HL-60 (cell line): ENCODE measurements at regions not wholly inside any gene's neighbourhood (a gene's known extent, or its start where the extent isn't known, plus 50 kb on each side); places are given as distances from the start of the nearest gene placed in this dataset.

Experiments
- DNase-seq, 2 experiments: peaks; one replicate each; pipeline ENCODE4 v3.0.0-alpha.2; 2010 to 2020; ENCODE audit warnings: low read depth in 1 of 2, low spot score in 1 of 2
- H3K27ac ChIP-seq: fragments of 250-450 bp; sonication (Bioruptor Pico); replicated peaks from 2 replicates; pipeline ENCODE4 v1.5.1; 2020; ENCODE audit warnings: mild to moderate bottlenecking, moderate library complexity
- H3K27me3 ChIP-seq: fragments of 250-450 bp; sonication (Bioruptor Pico); 2 replicates; pipeline ENCODE4 v1.5.1; 2021; ENCODE audit warnings: mild to moderate bottlenecking, moderate library complexity; ENCODE audit not compliant: insufficient read depth, poor library complexity, severe bottlenecking
- H3K4me3 ChIP-seq: replicated peaks from 2 replicates; pipeline ENCODE4 v1.5.1; 2011; ENCODE audit warnings: mild to moderate bottlenecking, control low read depth, low read length; ENCODE audit not compliant: insufficient read depth
- CTCF ChIP-seq: IDR thresholded peaks from one replicate; pipeline ENCODE4 v1.5.1; 2011; ENCODE audit warnings: low read length, control low read depth, inconsistent platforms; ENCODE audit not compliant: insufficient read depth
- GABPA ChIP-seq: IDR thresholded peaks from 2 replicates; pipeline ENCODE4 v1.6.1; 2012; ENCODE audit warnings: low read depth
- POLR2AphosphoS5 ChIP-seq: IDR thresholded peaks from 2 replicates; pipeline ENCODE4 v1.6.1; 2012; ENCODE audit warnings: low read depth
- SPI1 ChIP-seq: IDR thresholded peaks from 2 replicates; pipeline ENCODE4 v1.6.1; 2012; ENCODE audit warnings: low read depth, mild to moderate bottlenecking, borderline replicate concordance
- TF ChIP-seq, protein P1 (sequence below): IDR thresholded peaks from 2 replicates; pipeline ENCODE4 v1.6.1; 2012; ENCODE audit warnings: low read depth; ENCODE audit not compliant: insufficient replicate concordance

DNA sequence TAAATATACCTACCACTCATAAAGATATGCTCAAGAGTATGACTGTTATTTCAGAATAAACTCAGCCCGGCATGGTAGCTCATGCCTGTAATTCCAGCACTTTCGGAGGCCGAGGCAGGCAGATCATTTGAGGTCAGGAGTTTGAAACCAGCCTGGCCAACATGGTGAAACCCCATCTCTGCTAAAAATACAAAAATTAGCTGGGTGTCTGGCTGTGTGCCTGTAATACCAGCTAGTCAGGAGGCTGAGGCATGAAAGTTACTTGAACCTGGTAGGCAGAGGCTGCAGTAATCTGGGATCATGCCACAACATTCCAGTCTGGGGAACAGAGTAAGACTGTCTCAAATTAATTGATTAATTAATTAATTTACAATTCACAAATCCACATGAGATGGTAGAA lies 208.2 kb upstream of the PDGFD start:
- DNase-seq: no peak
- Histone ChIP-seq H3K27me3 (no peaks in the 10 kb centered on the region), H3K27ac (no peak overlapping the region), H3K4me3 (no peak overlapping the region)
- TF ChIP-seq POLR2AphosphoS5: no peak
- TF ChIP-seq CTCF: no peak
- TF ChIP-seq, protein P1, sequence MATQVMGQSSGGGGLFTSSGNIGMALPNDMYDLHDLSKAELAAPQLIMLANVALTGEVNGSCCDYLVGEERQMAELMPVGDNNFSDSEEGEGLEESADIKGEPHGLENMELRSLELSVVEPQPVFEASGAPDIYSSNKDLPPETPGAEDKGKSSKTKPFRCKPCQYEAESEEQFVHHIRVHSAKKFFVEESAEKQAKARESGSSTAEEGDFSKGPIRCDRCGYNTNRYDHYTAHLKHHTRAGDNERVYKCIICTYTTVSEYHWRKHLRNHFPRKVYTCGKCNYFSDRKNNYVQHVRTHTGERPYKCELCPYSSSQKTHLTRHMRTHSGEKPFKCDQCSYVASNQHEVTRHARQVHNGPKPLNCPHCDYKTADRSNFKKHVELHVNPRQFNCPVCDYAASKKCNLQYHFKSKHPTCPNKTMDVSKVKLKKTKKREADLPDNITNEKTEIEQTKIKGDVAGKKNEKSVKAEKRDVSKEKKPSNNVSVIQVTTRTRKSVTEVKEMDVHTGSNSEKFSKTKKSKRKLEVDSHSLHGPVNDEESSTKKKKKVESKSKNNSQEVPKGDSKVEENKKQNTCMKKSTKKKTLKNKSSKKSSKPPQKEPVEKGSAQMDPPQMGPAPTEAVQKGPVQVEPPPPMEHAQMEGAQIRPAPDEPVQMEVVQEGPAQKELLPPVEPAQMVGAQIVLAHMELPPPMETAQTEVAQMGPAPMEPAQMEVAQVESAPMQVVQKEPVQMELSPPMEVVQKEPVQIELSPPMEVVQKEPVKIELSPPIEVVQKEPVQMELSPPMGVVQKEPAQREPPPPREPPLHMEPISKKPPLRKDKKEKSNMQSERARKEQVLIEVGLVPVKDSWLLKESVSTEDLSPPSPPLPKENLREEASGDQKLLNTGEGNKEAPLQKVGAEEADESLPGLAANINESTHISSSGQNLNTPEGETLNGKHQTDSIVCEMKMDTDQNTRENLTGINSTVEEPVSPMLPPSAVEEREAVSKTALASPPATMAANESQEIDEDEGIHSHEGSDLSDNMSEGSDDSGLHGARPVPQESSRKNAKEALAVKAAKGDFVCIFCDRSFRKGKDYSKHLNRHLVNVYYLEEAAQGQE: no peak

GRCh38 chr11:104370478-104370877 lies 206.5 kb upstream of the PDGFD start:
- Histone ChIP-seq H3K4me3 (no peak overlapping the region), H3K27me3 (no peaks in the 10 kb centered on the region), H3K27ac (no peak overlapping the region)
- TF ChIP-seq SPI1: no peak
- TF ChIP-seq POLR2AphosphoS5: no peak
- TF ChIP-seq, protein P1: no peak
- TF ChIP-seq CTCF: no peak
- no peak for TF ChIP-seq GABPA
- no peak for DNase-seq

GRCh38 chr11:104369761-104370160 lies 205.8 kb upstream of the PDGFD start:
- no peak for TF ChIP-seq POLR2AphosphoS5
- TF ChIP-seq SPI1: no peak
- TF ChIP-seq, protein P1: no peak
- no peak for TF ChIP-seq GABPA
- no peak for TF ChIP-seq CTCF
- Histone ChIP-seq H3K27ac (no peak overlapping the region), H3K27me3 (no peaks in the 10 kb centered on the region), H3K4me3 (no peak overlapping the region)
- no peak for DNase-seq
